OCI-LY1 (cell line): ENCODE measurements at regions not wholly inside any gene's neighbourhood (a gene's known extent, or its start where the extent isn't known, plus 50 kb on each side); places are given as distances from the start of the nearest gene placed in this dataset.

Experiments used
- H2AFZ ChIP-seq: fragments of 200-600 bp; sonication (generic), shearing (Covaris generic); 2 replicates; pipeline ENCODE4 v1.6.0; 2014; ENCODE audit warnings: antibody characterized with exemption, mild to moderate bottlenecking, low read length
- H3F3A ChIP-seq: fragments of 200-600 bp; sonication (generic), shearing (Covaris generic); 2 replicates; pipeline ENCODE4 v1.6.0; 2014; ENCODE audit warnings: mild to moderate bottlenecking, antibody characterized with exemption, low read length, moderate library complexity; ENCODE audit not compliant: insufficient read depth
- H3K27ac ChIP-seq: fragments of 200-600 bp; sonication (generic); 2 replicates; pipeline ENCODE4 v1.5.1; 2014; ENCODE audit warnings: low read length, mixed run types, mild to moderate bottlenecking, low read depth; ENCODE audit not compliant: poor library complexity, severe bottlenecking
- H3K27me3 ChIP-seq: fragments of 200-600 bp; sonication (generic); 2 replicates; pipeline ENCODE4 v1.6.0; 2014; ENCODE audit warnings: antibody characterized with exemption, mild to moderate bottlenecking, low read length, moderate library complexity; ENCODE audit not compliant: insufficient read depth
- H3K36me3 ChIP-seq: fragments of 200-600 bp; sonication (generic); 2 replicates; pipeline ENCODE4 v1.6.1; 2014; ENCODE audit warnings: mild to moderate bottlenecking, antibody characterized with exemption, low read length, moderate library complexity, mixed read lengths; ENCODE audit not compliant: insufficient read depth
- H3K4me1 ChIP-seq: fragments of 200-600 bp; sonication (generic); 2 replicates; pipeline ENCODE4 v1.5.1; 2014; ENCODE audit warnings: mild to moderate bottlenecking, low read length, moderate library complexity; ENCODE audit not compliant: insufficient read depth, severe bottlenecking
- H3K4me2 ChIP-seq: fragments of 200-600 bp; sonication (generic), shearing (Covaris generic); 2 replicates; pipeline ENCODE4 v1.6.1; 2014; ENCODE audit warnings: low read length
- H3K4me3 ChIP-seq: fragments of 200-600 bp; sonication (generic); 2 replicates; pipeline ENCODE4 v1.5.1; 2014; ENCODE audit warnings: low read length, low read depth, mild to moderate bottlenecking, mixed read lengths; ENCODE audit not compliant: poor library complexity, severe bottlenecking
- H3K79me2 ChIP-seq: fragments of 200-600 bp; shearing (Covaris generic); 2 replicates; pipeline ENCODE4 v1.6.1; 2016; ENCODE audit warnings: mixed run types, low read length, mixed read lengths; ENCODE audit not compliant: insufficient read depth
- H3K9ac ChIP-seq: fragments of 200-600 bp; sonication (generic), shearing (Covaris generic); 2 replicates; pipeline ENCODE4 v1.6.1; 2014; ENCODE audit warnings: mild to moderate bottlenecking, low read length, mixed read lengths
- H3K9me2 ChIP-seq: fragments of 200-600 bp; sonication (generic), shearing (Covaris generic); 2 replicates; pipeline ENCODE4 v1.6.1; 2014; ENCODE audit warnings: low read depth, mild to moderate bottlenecking, low read length, mixed read lengths
- H3K9me3 ChIP-seq: fragments of 200-600 bp; shearing (Covaris generic); 2 replicates; pipeline ENCODE4 v1.6.1; 2014; ENCODE audit warnings: low read length, mixed read lengths
- H4K20me1 ChIP-seq: fragments of 200-600 bp; sonication (generic), shearing (Covaris generic); 2 replicates; pipeline ENCODE4 v1.6.0; 2016; ENCODE audit warnings: mild to moderate bottlenecking, low read length; ENCODE audit not compliant: insufficient read depth
- EZH2 ChIP-seq: fragments of 200-600 bp; sonication (generic), shearing (Covaris generic); IDR thresholded peaks from 2 replicates; pipeline ENCODE4 v1.8.0; 2017; ENCODE audit warnings: borderline replicate concordance, mixed run types, mild to moderate bottlenecking, antibody characterized with exemption, low read length, moderate library complexity, mixed read lengths
- TF ChIP-seq, protein P1 (sequence below): fragments of 200-600 bp; sonication (generic), shearing (Covaris generic); IDR thresholded peaks from 2 replicates; pipeline ENCODE4 v1.5.1; 2017; ENCODE audit warnings: mild to moderate bottlenecking, antibody characterized with exemption, low read length, moderate library complexity, mixed read lengths

DNA sequence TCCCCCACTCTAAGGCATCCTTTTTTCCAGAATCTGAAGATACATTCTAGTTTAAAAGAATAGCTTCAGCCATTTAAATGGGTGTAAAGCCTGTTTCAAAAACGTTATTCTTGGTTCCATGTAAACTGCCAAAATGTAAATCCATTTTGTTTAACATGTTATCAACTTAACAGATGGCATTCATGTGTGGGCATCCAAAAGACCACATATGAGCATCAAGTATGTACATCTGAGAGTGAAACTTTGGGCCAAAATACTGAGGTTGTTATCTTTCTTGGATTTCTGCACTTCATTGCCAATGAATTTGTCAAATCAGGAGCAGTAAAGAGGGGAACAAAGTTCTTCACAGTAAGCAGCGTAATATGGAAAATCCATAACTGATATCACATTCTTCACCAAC is 395.4 kb downstream of the ZNF804A start:
- Histone ChIP-seq H2AFZ (no peak overlapping the region), H3K4me3 (no peak overlapping the region), H3K4me1 (no peaks in the 10 kb centered on the region), H3K27me3 (no peaks in the 10 kb centered on the region), H4K20me1 (no peaks in the 10 kb centered on the region), H3K4me2 (no peak overlapping the region), H3K9me2 (no peaks in the 10 kb centered on the region), H3K9me3 (no peaks in the 10 kb centered on the region), H3K79me2 (no peaks in the 10 kb centered on the region), H3K27ac (no peak overlapping the region), H3K36me3 (no peaks in the 10 kb centered on the region), H3F3A (no peaks in the 10 kb centered on the region), H3K9ac (no peak overlapping the region)
- TF ChIP-seq, protein P1, sequence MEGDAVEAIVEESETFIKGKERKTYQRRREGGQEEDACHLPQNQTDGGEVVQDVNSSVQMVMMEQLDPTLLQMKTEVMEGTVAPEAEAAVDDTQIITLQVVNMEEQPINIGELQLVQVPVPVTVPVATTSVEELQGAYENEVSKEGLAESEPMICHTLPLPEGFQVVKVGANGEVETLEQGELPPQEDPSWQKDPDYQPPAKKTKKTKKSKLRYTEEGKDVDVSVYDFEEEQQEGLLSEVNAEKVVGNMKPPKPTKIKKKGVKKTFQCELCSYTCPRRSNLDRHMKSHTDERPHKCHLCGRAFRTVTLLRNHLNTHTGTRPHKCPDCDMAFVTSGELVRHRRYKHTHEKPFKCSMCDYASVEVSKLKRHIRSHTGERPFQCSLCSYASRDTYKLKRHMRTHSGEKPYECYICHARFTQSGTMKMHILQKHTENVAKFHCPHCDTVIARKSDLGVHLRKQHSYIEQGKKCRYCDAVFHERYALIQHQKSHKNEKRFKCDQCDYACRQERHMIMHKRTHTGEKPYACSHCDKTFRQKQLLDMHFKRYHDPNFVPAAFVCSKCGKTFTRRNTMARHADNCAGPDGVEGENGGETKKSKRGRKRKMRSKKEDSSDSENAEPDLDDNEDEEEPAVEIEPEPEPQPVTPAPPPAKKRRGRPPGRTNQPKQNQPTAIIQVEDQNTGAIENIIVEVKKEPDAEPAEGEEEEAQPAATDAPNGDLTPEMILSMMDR = no peak
- TF ChIP-seq EZH2 = no peak

DNA sequence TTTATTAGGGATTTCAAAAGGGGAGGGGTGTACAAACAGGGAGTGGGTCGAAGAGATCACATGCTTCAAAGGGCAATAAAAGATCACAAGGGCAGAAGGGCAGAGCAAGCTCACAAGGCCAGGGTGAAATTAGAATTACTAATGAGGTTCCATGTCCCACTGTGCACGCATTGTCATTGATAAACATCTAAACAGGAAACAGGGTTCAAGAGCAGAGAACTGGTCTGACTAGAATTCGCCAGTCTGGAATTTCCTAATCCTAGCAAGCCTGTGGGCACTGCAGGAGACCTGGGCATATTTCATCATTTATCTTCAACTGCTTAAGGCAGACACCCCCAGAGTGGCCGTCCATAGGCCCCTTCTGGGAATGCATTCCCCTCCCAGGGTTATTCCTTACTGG is 408.2 kb downstream of the ZNF804A start:
- Histone ChIP-seq H4K20me1 (no peaks in the 10 kb centered on the region), H3K4me1 (no peaks in the 10 kb centered on the region), H3K4me3 (no peak overlapping the region), H3K4me2 (no peak overlapping the region), H3F3A (no peaks in the 10 kb centered on the region), H3K36me3 (no peaks in the 10 kb centered on the region), H2AFZ (no peak overlapping the region), H3K9me2 (no peaks in the 10 kb centered on the region), H3K9ac (no peak overlapping the region), H3K9me3 (peaks cover 3% of the 10 kb centered on the region; the same call in 1 of the 2 replicates), H3K27ac (no peak overlapping the region), H3K27me3 (no peaks in the 10 kb centered on the region), H3K79me2 (no peaks in the 10 kb centered on the region)
- TF ChIP-seq, protein P1 = no peak
- no peak for TF ChIP-seq EZH2

DNA sequence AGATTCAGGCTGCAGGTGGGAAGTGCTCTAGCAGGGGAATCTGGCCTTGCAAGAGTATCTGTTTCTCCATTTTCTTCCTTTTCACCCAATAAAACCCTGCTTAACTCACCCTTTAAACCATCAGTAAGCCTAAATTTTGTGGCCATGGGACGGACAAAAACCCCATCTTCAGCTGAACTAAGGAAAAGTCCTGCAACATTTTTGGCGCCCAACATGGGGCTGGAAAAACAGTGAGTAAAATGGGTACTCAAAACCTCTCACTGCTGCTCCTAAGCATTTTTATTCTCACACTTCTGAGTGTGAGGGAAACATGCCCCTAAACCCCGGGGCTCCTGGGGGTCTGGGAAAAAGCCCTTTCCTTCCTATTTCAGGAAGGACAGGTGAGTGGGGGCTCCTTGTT is 414.3 kb downstream of the ZNF804A start:
- Histone ChIP-seq H3K79me2 (no peaks in the 10 kb centered on the region), H3K4me3 (no peak overlapping the region), H3K4me1 (no peaks in the 10 kb centered on the region), H3K9ac (no peak overlapping the region), H3K27ac (no peak overlapping the region), H3K9me2 (0 out of 2 replicates have a peak, but pooled peaks cover 3% of the 10 kb centered on the region), H3K36me3 (no peaks in the 10 kb centered on the region), H2AFZ (no peak overlapping the region), H3K27me3 (no peaks in the 10 kb centered on the region), H3K4me2 (no peak overlapping the region), H3F3A (no peaks in the 10 kb centered on the region), H4K20me1 (no peaks in the 10 kb centered on the region), H3K9me3 (peaks cover 20% of the 10 kb centered on the region)
- no peak for TF ChIP-seq EZH2
- TF ChIP-seq, protein P1 = no peak
